ENCODE measurements at regions not wholly inside any gene's neighbourhood (a gene's known extent, or its start where the extent isn't known, plus 50 kb on each side); places are given as distances from the start of the nearest gene placed in this dataset.

DNA sequence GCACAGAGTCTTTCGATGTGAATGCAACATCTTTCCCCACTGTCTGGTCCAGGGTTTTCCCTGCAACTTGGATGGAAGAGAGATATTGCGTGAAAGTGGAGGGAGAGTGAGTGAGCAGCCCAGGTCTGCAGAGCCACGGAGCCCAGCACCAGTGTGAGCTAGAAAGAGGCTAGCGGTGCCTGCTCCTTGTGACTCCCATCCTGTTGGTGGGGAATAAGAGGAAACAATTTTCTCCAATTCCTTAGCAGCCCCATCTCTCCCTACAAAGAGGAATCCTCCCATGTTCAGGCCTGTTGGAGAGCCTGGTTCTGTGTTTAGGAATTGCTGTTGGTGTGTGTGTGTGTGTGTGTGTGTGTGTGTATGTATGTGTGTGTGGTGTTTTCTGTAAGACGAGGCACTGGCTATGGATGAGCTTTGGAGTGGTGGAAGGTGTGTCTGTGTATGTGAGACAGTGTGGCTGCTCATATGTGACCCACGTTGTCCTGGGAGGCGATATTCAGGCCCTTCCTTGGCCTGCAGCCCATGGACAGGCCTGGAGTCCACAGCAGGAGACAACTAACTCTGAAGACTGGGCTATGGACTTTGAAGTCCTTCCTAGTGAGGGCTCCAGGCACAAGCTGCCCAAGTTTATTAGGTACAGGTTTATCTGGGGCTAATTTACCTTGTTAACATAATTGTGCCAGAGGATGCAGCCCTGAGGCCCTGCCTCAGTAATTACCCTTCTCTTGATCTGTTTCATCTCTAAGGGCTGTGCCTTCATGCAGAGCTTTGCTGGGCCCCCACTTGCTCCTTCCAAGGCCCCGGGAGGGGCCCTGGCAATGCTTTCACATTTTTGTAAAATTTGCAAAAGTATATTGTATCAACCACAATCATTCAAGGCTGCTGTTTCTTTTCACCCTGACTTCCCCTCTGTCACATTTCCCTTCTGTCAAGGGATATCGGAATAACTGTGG, 88.6 kb upstream of the HAAO start:
- Histone ChIP-seq H4K20me1 (ENCODE audit: insufficient read depth, low read length) (no peaks in the 10 kb centered on the region), H3K79me2 (ENCODE audit: insufficient read depth, low read length) (no peaks in the 10 kb centered on the region), H3K27ac (ENCODE audit: low read depth, low read length) (no peak overlapping the region), H2AFZ (ENCODE audit: low read length) (no peak overlapping the region), H3K27me3 (ENCODE audit: insufficient read depth, low read length) (no peaks in the 10 kb centered on the region), H3K4me3 (ENCODE audit: insufficient read depth, low read length) (no peak overlapping the region), H3K9me3 (ENCODE audit: low read depth, low read length) (no peaks in the 10 kb centered on the region), H3K4me2 (ENCODE audit: insufficient read depth, low read length) (no peak overlapping the region), H3K36me3 (ENCODE audit: insufficient read depth, low read length) (no peaks in the 10 kb centered on the region), H3K4me1 (ENCODE audit: insufficient read depth, low read length) (peaks cover 6% of the 10 kb centered on the region)
- DNase-seq (ENCODE audit: insufficient read length, low spot score, missing footprints), result no peak
- no peak for TF ChIP-seq CTCF (IDR thresholded peaks at IDR 0.05; ENCODE audit: extremely low read depth, low read depth, low read length)

DNA sequence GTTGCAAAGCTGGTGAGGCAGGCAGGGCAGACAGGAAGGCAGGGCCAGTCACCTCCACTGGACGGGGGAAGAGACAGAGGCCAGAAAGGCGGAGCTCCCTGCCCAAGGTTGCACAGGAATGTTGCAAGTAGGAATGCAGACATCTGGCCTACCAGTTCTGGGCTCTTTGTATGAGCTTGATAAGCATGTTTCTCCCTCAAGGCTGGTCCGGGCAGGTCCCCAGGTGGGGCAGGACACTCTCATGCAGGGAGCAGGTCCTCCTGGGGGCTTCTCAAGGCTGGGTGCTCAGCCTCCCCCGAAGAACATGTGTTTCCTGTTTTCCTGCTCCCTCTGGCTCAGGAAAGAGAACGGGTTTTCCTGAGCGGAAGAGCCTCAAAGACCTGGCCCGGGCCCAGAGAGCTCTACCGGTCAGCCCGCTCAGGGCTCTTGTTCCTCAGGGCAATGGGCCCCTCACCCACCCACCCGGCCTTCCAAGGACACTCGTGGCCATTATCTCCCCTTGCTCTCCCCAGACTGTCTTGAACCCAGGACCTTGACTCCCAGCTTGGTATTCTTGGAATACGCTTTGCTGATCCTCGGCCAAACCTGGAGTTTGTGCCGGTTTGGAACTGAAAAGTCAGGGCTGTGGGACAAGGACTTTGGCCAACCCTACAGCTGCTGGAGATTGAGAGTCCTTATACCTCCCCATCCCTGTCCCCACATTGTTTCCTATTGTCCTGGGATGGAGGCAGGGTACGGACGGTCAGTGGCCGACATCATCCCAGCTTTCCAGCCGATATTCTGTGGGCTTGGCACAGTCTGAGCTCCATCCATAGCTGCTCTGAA, 87.7 kb upstream of the HAAO start:
- no peak for DNase-seq (ENCODE audit: insufficient read length, low spot score, missing footprints)
- H3K4me2 ChIP-seq (ENCODE audit: insufficient read depth, low read length), result no peak overlapping the region
- no peak overlapping the region for H3K27ac ChIP-seq (ENCODE audit: low read depth, low read length)
- H3K4me3 ChIP-seq (ENCODE audit: insufficient read depth, low read length), result no peak overlapping the region
- peaks cover 6% of the 10 kb centered on the region for H3K4me1 ChIP-seq (ENCODE audit: insufficient read depth, low read length)
- H3K79me2 ChIP-seq (ENCODE audit: insufficient read depth, low read length), result no peaks in the 10 kb centered on the region
- H3K9me3 ChIP-seq (ENCODE audit: low read depth, low read length), result no peaks in the 10 kb centered on the region
- no peak overlapping the region for H2AFZ ChIP-seq (ENCODE audit: low read length)
- no peak for TF ChIP-seq CTCF (IDR thresholded peaks at IDR 0.05; ENCODE audit: extremely low read depth, low read depth, low read length)
- no peaks in the 10 kb centered on the region for H4K20me1 ChIP-seq (ENCODE audit: insufficient read depth, low read length)
- H3K27me3 ChIP-seq (ENCODE audit: insufficient read depth, low read length), result no peaks in the 10 kb centered on the region
- no peaks in the 10 kb centered on the region for H3K36me3 ChIP-seq (ENCODE audit: insufficient read depth, low read length)

- Histone ChIP-seq H4K20me1 (ENCODE audit: insufficient read depth, low read length) (no peaks in the 10 kb centered on the region), H3K4me1 (ENCODE audit: insufficient read depth, low read length) (peaks cover 6% of the 10 kb centered on the region), H3K27ac (ENCODE audit: low read depth, low read length) (no peak overlapping the region), H3K4me2 (ENCODE audit: insufficient read depth, low read length) (no peak overlapping the region), H3K36me3 (ENCODE audit: insufficient read depth, low read length) (no peaks in the 10 kb centered on the region), H3K4me3 (ENCODE audit: insufficient read depth, low read length) (no peak overlapping the region), H2AFZ (ENCODE audit: low read length) (peak overlapping the region; percentile 7), H3K27me3 (ENCODE audit: insufficient read depth, low read length) (no peaks in the 10 kb centered on the region), H3K79me2 (ENCODE audit: insufficient read depth, low read length) (no peaks in the 10 kb centered on the region), H3K9me3 (ENCODE audit: low read depth, low read length) (no peaks in the 10 kb centered on the region)
- TF ChIP-seq CTCF (IDR thresholded peaks at IDR 0.05; ENCODE audit: extremely low read depth, low read depth, low read length), result no peak
- no peak for DNase-seq (ENCODE audit: insufficient read length, low spot score, missing footprints)
These were observed 86.8 kb upstream of the HAAO start for GRCh38 chr2:42879121-42879705.

Data from osteoblast (primary cell).